GM19240 (cell line): ENCODE measurements at regions not wholly inside any gene's neighbourhood (a gene's known extent, or its start where the extent isn't known, plus 50 kb on each side); places are given as distances from the start of the nearest gene placed in this dataset.
"Not testable (repeated sequence)": the region's sequence is repeated elsewhere in the genome, so short reads cannot be mapped to it uniquely, and the experiment has no call there.

Experiments
- DNase-seq: peaks from one replicate; pipeline ENCODE4 v3.0.0; 2011; ENCODE audit warnings: low spot score; ENCODE audit not compliant: insufficient read length

DNA sequence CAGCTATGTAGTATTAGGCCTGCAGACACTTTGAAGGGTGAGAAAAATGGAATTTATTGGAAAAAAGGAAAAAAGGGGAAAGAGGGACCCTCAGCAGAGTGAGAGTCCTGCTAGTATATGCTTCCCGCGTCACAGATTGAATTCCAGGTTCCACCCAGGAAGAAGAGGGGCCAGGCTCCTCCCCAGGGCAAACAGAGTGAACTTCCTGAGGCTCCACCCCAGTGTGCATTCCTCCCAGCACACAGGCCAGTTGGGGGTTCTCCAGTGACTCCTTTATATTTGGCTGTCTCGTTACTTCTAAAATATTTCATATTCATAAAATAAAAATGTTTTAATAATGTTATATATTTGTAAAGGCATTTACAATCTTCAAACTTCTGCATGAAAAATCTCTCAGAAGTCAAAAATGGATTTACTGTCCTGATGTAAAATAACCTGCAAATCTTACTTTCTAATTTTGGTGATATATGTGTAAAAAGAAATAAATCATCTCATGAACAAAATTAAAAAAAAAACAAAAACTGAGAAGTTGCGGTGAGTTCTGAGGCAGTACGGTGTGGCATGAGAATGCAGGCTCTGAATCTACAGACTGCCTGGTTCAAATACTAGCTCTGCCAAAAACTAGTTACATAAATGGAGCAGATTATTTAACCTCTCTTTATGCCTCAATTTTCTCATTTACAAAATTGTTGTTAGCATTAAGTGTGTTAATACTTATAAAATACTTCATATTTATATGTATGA lies 175.8 kb upstream of the P2RY1 start:
- DNase-seq = no peak

DNA sequence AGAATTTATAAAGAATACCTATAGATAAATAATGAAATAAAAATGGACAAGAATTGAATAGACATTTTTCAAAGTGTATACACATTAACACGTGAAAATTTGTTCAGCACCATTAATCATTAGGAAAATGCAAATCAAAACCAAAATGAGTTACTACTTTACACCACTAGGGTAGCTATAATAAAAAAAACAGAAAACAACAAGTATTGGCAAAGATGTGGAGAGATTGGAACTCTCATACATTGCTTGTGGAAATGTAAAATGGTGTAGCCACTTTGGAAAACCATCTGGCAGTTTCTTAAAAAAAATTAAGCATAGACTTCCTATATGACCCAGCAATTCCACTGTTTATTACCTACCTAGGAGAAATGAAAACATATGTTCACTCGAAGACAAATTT lies 172.8 kb upstream of the P2RY1 start:
- DNase-seq = no peak

DNA sequence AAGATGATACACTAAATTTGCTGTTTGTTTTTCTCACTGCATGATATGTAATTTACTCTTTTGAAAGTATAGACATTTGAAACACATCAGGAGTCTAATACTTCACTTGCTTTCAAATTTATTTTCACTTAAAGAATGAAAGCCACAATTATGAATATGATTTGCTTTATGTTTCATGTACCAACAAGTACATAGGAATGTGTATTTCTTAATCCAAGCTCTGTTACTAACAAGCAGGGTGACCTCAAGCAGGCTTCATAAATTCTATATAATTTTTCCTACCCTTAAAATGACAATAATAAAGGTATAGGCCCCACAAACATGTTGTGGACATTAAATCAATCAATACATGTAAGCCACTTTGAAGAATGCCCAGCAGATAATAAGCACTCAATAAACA lies 170.2 kb upstream of the P2RY1 start:
- DNase-seq = no peak

DNA sequence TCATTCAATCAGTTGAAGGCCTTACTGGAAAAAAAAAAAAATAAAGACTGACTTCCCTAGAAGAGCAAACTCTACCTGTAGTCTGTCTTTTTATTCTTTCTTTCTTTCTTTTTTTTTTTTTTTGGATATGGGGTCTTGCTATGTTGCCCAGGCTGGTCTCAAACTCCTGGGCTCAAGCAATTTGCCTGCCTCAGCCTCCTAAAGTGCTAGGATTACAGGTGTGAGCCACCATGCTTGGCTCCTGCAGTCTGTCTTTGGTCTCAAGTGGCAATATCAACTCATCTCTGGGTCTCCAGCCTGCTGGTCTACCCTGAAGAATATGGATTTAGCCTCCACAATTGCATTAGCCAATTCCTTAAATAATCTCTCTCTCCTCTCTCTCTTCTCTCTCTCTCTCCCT lies 167.7 kb upstream of the P2RY1 start:
- no peak for DNase-seq

DNA sequence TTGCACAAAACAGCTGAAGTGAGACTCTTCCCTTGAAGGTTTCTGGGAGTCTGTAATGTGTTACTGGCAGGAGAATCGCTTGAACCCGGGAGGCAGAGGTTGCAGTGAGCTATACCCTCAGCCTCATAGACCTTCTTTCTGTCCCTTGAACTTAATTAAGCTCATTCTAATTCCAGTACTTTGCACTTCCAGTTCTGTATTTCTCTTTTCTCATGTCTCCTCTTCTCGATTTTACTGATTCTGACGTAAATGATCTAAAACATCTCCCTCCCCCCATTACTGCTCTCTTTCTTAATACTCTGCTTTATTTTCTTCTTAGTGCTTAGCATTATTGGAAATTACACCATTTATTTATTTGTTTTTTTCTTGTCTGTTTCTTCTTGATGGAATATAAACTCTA lies 165.4 kb upstream of the P2RY1 start:
- DNase-seq = no peak

DNA sequence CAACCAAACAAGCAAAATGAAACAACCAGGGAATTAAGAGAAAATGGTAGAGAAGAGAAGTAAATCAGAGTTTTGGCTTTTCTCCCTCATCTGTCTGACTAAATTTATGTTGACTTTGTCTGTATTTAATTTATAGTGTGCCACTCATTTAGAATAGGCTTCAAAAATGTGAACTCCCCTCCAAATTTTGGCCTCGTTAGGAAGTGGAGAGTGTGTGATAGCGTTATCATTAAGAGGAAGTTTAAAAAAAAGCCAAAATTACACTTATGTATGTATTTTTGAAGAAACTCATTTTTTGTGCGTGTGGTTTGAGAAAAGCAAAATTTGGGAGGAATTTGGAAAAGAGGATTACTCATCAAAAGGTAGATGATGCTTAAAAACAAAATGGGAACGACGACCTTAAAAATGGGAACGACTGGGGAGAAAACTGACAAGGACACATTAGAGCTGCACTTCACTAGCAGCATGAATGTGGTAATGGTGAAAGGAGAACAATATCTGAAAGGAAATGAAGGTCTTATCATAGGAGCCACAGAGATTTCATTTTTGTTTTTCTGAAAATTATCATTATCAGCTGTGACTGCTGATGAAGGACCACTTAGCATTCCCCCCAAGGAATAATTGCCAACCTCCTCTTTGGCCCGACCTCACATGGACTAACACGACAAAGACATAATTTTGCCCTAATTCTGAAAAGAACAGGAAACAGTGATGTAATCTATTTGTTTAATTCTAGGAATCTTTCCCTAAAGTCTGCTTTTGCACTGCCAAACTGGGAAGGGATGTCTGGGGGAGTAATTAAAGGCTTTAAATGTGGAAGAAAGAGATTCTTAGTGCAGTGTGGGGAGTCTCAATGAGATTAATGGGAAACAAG lies 163.2 kb upstream of the P2RY1 start:
- no peak for DNase-seq

DNA sequence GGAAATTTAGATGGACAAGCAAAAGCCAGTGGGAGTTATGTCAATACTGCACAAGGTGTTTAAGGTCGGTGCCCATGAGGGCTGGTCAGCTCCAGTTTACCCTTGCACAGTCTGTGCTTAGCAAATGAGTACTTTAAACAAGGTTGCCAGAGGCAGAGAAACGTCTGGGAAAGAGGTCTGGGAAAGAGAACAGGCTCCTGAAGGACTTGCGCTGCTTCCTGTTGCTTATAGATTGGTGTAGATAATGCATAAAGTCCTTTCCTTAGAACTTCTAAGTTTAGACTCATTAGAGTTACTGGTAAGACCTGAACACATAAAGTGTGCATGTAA lies 162.6 kb upstream of the P2RY1 start:
- no peak for DNase-seq

DNA sequence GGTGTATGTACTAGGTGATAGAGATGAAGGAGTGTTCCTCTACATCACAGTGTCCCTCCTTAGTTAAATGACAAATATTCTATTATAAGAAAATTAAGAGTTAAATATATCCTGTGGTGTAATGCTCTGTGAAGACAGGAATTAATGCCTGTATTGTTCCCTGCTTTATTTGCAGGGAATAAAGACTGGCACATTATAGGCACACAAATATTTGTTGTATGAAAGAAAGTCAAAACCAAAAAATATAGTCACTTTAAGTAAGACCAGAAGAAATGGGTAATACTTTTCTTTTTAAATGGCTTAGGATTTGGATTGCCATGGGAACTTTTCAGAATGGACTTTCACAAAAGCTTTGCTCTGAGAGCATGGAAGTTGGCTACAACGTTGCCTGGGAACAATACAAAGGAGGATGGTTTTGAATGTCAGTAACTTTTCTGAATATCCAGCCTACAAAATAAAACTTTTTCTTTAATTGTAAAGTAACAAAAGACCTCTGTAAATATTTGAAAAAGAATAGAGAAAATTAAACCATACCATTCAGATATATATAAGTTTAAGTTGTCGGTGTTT lies 158.0 kb upstream of the P2RY1 start:
- no peak for DNase-seq

DNA sequence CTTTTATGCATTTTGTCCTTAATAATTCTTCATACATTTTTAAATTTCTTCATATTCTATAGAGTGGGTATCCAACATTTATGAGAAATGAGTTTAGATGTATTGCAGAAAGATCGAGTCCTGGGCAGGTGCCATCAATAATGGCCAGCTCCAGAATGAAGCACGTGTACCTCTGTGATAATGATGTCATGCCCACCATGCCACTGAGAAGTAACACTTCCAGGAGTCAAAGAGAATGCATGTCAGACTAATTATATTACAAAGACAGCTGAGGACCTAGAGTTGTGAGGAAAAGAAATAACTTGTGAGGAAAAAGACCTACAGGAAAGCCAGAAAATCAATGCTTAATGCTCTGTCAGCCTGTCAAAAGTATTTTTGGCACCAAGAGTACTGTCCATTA lies 157.4 kb upstream of the P2RY1 start:
- no peak for DNase-seq

DNA sequence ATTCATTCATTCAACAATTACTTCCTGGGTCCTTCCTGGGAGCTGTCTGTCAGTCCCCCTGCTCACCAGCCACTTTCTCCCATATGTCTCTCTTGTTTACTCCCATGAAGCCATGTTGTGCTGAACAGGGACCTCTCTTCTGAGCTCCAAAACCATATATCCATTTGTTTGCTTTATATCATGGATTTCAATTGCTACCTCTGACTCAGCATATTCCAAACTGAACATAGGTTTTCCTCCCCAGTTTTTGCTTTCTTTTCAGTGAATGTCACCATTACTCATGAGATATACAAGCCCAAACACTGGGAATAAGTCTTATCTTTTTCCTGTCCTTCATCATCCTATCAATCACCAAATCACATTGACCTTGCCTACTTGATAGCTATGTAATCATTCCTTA lies 152.5 kb upstream of the P2RY1 start:
- DNase-seq = no peak

DNA sequence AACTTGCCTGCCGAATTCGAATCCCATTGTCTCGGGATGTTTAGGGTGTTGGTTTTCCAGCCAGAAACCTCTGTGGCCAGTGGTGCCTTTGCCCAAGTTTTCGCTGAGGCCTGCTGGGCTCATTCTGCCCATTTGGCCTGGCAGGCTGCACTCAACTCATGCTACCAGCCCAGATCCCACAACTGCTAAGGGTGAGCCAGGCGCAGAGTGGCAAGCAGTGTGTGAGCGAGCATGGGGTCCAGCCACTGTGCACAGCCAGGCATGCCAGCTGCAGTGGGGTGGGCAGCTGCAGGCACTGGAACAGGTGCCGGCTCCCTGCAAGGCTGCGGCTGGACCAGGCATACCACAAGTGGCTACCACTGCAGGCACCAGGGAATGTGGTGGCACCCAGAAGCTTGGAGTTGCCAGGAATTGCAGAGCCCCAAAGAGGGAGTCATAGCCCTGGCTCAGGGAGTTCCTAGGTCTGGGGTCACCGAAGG lies 151.4 kb upstream of the P2RY1 start:
- no peak for DNase-seq

DNA sequence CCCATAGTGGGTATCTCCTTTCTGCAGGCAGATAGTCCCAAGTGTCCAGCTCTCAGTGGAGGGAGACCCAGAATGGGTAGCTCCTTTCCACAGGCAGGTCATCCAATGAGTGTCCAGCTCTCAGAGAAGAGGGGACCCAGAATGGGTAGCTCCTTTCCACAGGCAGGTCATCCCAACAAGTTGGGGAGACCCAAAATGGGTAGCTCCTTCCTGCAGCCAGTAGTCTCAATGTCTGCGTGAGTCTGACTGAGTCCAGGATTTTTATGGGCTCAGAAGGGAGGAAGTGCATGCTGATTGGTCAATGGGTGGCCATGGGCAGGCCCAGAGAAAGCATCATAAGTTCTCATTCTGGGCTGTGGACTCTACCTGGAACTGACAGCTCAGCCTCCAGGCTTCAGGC lies 150.7 kb upstream of the P2RY1 start:
- DNase-seq = no peak

DNA sequence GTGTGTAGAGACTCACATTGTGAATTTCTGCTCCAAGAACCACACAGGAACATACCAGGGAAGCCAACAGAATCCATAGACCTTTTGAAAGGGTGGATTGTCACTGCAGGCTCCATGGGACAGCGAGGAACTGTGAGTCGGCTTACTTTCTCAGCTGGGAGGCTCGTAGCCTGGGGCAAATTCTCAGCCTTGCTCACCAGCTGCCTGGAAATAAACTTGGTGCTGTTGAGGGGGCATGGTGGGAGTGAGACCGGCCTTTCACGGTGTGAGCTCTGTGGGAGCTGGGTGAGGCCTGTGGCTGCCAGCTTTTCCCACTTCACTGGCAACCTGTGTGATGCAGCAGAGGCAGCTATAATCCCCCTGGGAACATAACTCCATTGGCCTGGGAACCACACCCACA lies 146.6 kb upstream of the P2RY1 start:
- no peak for DNase-seq

DNA sequence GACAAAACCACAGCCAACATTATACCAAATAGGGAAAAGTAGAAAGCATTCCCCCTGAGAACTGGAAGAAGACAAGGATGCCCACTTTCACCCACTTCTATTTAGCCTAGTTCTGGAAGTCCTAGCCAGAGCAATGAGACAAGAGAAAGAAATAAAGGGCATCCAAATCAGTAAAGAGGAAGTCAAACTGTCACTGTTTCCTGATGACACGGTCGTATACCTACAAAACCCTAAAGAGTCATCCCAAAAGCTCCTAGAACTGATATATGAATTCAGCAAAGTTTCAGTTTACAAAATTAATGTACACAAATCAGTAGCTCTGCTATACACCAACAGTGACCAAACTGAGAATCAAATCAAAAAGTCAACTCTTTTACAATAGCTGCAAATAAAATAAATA lies 142.6 kb upstream of the P2RY1 start:
- DNase-seq = not testable (repeated sequence)

DNA sequence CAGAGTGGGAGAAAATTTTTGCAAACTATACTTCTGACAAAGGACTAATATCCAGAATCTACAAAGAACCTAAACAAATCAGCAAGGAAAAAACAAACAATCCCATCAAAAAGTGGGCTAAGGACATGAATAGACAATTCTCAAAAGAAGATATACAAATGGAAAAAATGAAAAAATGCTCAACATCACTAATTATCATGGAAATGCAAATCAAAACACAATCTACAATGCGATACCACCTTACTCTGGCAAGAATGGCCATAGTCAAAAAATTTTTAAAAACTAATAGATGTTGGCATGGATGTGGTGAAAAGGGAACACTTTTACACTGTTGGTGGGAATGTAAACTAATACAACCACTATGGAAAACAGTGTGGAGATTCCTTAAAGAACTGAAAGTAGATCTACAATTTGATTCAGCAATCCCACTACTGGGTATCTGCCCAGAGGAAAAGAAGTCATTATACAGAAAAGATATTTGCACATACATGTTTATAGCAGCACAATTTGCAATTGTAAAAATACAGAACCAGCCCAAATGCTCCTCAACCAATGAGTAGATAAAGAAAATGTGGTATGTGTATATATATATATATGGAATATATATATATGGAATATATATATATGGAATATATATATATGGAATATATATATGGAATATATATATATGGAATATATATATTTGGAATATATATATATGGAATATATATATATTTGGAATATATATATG lies 141.2 kb upstream of the P2RY1 start:
- not testable (repeated sequence) for DNase-seq

DNA sequence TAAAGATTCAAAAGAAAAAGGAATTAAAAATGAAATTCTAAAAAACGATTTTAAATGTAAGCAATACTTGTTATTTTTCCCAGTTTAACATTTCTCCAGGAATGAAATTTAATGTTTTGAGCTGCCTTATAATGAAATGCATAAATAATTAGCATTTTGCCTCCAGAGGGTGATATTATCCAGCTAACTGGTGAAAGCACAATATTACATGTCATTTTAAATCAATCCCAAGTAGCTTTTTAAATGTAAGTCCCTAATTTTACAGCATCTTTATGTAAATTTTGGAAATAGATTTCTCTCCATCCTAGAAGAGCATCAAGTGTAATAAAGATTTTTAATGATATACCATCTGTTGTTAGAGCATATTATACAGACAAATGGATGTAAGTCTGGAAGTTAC lies 139.1 kb upstream of the P2RY1 start:
- no peak for DNase-seq

DNA sequence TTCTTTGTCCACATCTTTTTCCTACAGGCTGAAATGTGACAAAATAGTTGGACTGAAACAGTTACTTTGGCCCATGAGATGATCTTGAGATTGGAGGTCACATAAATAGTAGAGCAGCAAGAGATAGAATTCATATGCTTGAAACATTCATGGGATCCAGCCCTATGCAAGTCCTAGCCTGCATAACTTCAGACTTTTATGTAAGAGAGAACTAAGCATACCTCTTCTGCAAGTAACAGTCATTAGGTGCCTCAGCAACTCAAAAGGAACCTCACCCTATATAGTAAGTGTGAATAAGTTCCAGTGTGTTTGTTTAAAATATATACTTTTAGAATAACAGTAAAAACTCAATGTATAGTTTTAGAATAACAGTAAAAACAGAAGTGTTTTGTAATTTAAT lies 138.0 kb upstream of the P2RY1 start:
- no peak for DNase-seq

DNA sequence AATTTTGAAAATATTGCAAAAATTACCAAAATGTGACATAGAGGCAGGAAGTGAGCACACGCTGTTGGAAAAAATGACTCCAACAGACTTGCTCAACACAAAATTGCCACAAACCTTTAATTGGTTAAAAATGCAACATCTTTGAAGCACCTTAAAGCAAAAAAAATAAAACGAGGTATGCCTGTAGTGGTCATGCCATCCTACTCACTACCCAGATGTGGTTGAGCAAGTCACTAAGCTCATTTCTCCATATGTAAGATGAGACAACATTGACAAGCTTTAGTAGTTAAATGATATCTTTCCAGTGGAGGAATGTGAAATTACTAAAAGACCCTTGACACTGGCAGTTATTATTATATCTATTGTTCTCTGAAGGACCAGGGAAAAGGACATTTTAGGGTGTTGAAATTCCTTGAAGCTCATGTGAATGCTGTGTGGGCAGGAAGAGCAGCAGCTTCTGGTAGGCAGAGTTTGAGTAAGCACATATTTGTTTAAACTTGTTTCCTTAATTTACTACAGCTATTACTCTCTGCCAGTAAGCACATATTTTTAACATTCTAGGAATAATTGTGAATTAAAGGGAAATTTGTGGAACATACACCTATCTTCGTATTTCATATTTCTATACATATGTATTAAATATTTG lies 131.6 kb upstream of the P2RY1 start:
- DNase-seq = no peak

DNA sequence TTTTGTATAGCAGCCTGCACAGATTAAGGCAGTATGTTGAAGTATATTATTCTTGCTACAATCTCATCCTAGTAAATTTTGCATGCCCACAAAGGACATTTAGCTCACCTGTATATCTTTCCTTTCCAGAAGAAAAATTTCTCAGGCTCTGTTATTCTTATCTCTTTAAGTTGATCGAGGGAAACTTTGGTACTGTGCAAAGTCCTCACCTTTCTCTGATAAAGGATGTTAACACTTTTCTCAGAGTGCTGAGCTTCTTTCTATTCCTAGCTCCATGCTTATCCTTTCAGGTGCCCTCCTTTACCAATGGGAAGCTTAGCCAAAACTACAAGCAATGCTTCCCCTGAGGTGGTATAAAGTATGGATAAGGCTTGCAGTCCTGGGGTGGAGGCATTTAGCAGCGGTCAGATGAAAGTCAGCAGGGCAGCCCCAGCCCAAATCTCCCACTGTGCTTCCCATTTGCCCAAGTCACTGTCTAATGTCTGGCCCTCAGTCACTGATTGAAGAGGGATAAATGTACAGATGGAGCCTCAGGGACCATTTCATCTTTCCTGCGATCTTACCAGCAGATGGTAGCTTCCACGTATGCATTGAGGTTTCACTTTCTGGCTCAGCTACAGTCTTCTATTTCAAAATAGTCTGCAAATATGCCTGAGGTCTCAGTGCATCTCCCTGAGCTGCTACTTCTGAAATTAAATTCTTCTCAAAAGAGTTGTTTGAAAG lies 127.8 kb upstream of the P2RY1 start:
- DNase-seq = no peak

DNA sequence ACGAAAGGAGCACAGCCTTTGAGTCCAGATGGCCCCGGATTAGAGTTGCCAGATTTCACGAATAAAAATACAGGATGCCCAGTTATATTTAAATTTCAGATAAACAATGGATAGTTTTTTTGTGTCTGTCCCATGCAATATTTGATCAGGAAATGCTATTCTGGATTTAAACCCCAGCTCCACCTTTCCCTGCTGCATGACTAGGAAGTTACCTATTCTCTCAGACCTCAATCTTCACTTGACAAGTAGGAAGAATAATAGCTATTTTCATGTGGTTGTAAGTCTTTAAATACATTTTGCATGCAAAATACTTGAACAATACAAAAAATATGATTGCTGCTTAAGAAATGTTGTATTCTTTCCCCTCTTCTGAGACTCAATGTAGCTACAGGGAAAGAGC lies 125.3 kb upstream of the P2RY1 start:
- no peak for DNase-seq

DNA sequence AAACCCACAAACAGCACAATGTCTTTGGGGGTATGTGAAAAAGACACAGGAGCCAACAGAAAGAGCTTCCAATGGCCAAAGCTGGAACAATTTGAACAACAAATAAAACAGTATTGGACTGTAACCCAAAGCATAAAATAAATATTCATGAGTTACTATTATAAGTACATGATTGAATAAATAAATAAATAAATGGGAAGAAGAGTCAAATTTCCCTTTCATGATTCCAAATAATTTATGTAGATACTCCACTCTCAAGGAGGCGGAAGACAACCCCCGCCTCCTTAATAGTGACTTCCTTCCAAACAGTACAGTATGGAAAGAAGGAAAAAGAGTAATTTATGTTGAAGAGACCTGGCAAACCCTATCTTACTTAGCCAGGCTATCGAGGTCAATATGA lies 124.4 kb upstream of the P2RY1 start:
- no peak for DNase-seq
